Left cardiac atrium (tissue), 4 donors: ENCODE measurements at regions not wholly inside any gene's neighbourhood (a gene's known extent, or its start where the extent isn't known, plus 50 kb on each side); places are given as distances from the start of the nearest gene placed in this dataset.
A peak's percentile ranks its signal among the peaks of the same experiment; 100 is the strongest.

Experiments used
- ATAC-seq, 2 donors: fragments of 200-7000 bp; cut with Tn5 transposase; one replicate each; pipeline ENCODE4 v1.9.1; 2020; ENCODE audit warnings: mild to moderate bottlenecking in 2 of 2, moderate library complexity in 2 of 2
- DNase-seq: peaks from one replicate; pipeline ENCODE4 v3.0.0-alpha.2; 2020
- intact Hi-C, 2 donors: fragments of 100-400 bp; cut with DNase I; formaldehyde crosslinking; loops; one replicate each; pipeline versions ENCODE4 v1.14.1 to v1.15.1; 2022 to 2023
- donor health status: DM: no; HTN: yes; CAD: no.
- donor health status: DM: no; HTN: yes; CAD: no; lungs with severe emphysema.
- donor health status: DM: yes; HTN: yes; CAD: no.
- donor health status: Dilated cardiomyopathy.

- intact Hi-C loops = no loop called here
- ATAC-seq = no peak
- no peak for DNase-seq
These were observed 52.5 kb upstream of the C9orf72 start for GRCh38 chr9:27625751-27626150.

GRCh38 chr9:27626244-27627187 is 53.2 kb upstream of the C9orf72 start:
- peak in 1 of 2 donors; percentile 50 for ATAC-seq
- no peak for DNase-seq
- intact Hi-C loops = no loop called here

GRCh38 chr9:27627188-27627564 is 53.9 kb upstream of the C9orf72 start:
- no peak for ATAC-seq
- no peak for DNase-seq
- intact Hi-C loops = no loop called here

GRCh38 chr9:27628311-27628710 is 55.0 kb upstream of the C9orf72 start:
- DNase-seq = no peak
- intact Hi-C loops = no loop called here
- ATAC-seq = no peak

- intact Hi-C loops = no loop called here
- ATAC-seq = no peak
- DNase-seq = no peak
These were observed 56.1 kb upstream of the C9orf72 start for GRCh38 chr9:27629425-27629824.

GRCh38 chr9:27632254-27632653 is 59.0 kb upstream of the C9orf72 start:
- no peak for DNase-seq
- ATAC-seq = no peak
- intact Hi-C loops = no loop called here

- DNase-seq (no peak), ATAC-seq (no peak)
- intact Hi-C loops = no loop called here
These were observed 60.5 kb upstream of the C9orf72 start for GRCh38 chr9:27633764-27634163.

- DNase-seq = no peak
- intact Hi-C loops = no loop called here
- no peak for ATAC-seq
These were observed 61.6 kb upstream of the C9orf72 start for GRCh38 chr9:27634879-27635278.

- ATAC-seq (no peak), DNase-seq (no peak)
- intact Hi-C loops = no loop called here
These were observed 65.4 kb upstream of the C9orf72 start for GRCh38 chr9:27638716-27639115.

GRCh38 chr9:27645161-27645840 is 72.0 kb upstream of the C9orf72 start:
- ATAC-seq (peak in 1 of 2 donors; percentile 27), DNase-seq (no peak)
- intact Hi-C loops = no loop called here

GRCh38 chr9:27653246-27653645 is 80.0 kb upstream of the C9orf72 start:
- no peak for DNase-seq
- intact Hi-C loops = no loop called here
- no peak for ATAC-seq

GRCh38 chr9:27653957-27654356 is 80.7 kb upstream of the C9orf72 start:
- DNase-seq (no peak), ATAC-seq (no peak)
- intact Hi-C loops = no loop called here

- ATAC-seq (no peak), DNase-seq (no peak)
- intact Hi-C loops = no loop called here
These were observed 81.5 kb upstream of the C9orf72 start for GRCh38 chr9:27654629-27655285.

GRCh38 chr9:27655441-27655840 is 82.2 kb upstream of the C9orf72 start:
- no peak for DNase-seq
- intact Hi-C loops = no loop called here
- no peak for ATAC-seq

- intact Hi-C loops = no loop called here
- DNase-seq = no peak
- no peak for ATAC-seq
These were observed 85.7 kb upstream of the C9orf72 start for GRCh38 chr9:27659001-27659400.

- intact Hi-C loops = no loop called here
- ATAC-seq (no peak), DNase-seq (no peak)
These were observed 86.3 kb upstream of the C9orf72 start for GRCh38 chr9:27659571-27659970.

- no peak for DNase-seq
- no peak for ATAC-seq
These were observed 86.9 kb upstream of the C9orf72 start for GRCh38 chr9:27660148-27660547.

GRCh38 chr9:27663526-27663925 is 90.2 kb upstream of the C9orf72 start:
- DNase-seq (no peak), ATAC-seq (no peak)
- intact Hi-C loops = no loop called here

More at GRCh38 chr9:27660148-27660547, 86.9 kb upstream of the C9orf72 start:
- intact Hi-C loops = no loop called here

- ATAC-seq (peak in 1 of 2 donors; percentile 81), DNase-seq (no peak)
- intact Hi-C loops = no loop called here
These were observed 91.0 kb upstream of the C9orf72 start for GRCh38 chr9:27664121-27664779.

GRCh38 chr9:27665136-27665535 is 91.9 kb upstream of the C9orf72 start:
- DNase-seq = no peak
- intact Hi-C loops = no loop called here
- no peak for ATAC-seq
